K562 (cell line): ENCODE measurements at regions not wholly inside any gene's neighbourhood (a gene's known extent, or its start where the extent isn't known, plus 50 kb on each side); places are given as distances from the start of the nearest gene placed in this dataset.

ENCODE experiments used
- ATF3 ChIP-seq, 2 experiments: fragments of 450-650 bp in 1 of 2; sonication (generic) in 1 of 2; formaldehyde crosslinking in 1 of 2; IDR thresholded peaks in 1 of 2; conservative IDR thresholded peaks in 1 of 2; 2 replicates each; pipeline versions ENCODE4 v1.6.1 to v1.8.1; 2016 to 2023; ENCODE audit warnings: mild to moderate bottlenecking in 2 of 2, moderate library complexity in 2 of 2, inconsistent platforms in 1 of 2, missing genetic modification reagents in 1 of 2
- CBX2 ChIP-seq: fragments of 200-600 bp; sonication (generic); IDR thresholded peaks from one replicate; pipeline ENCODE4 v1.6.1; 2012; ENCODE audit warnings: mild to moderate bottlenecking, low read length, inconsistent platforms; ENCODE audit not compliant: insufficient read depth, poor library complexity, severe bottlenecking
- CBX8 ChIP-seq: fragments of 200-600 bp; sonication (generic); IDR thresholded peaks from 2 replicates; pipeline ENCODE4 v1.6.1; 2012; ENCODE audit warnings: borderline replicate concordance, mixed run types, low read depth, mild to moderate bottlenecking, moderate library complexity, mixed read lengths, low read length, control low read depth, inconsistent platforms; ENCODE audit not compliant: poor library complexity, severe bottlenecking; ENCODE audit errors: extremely low read depth
- SMARCA4 ChIP-seq: fragments of 450-650 bp; IDR thresholded peaks from 2 replicates; pipeline ENCODE4 v1.6.1; 2016
- TEAD1 ChIP-seq, 2 experiments: fragments of 450-650 bp in 1 of 2; sonication (generic) in 1 of 2; formaldehyde crosslinking; IDR thresholded peaks; 2 replicates each; pipeline versions ENCODE4 v1.4.0 to v1.8.0; 2020 to 2022; ENCODE audit warnings: mild to moderate bottlenecking in 2 of 2, missing genetic modification reagents in 1 of 2
- ZBTB5 ChIP-seq: fragments of 450-650 bp; IDR thresholded peaks from 2 replicates; pipeline ENCODE4 v1.6.1; 2017; ENCODE audit warnings: antibody characterized with exemption
- ZNF318 ChIP-seq, 2 experiments: fragments of 450-650 bp; IDR thresholded peaks; 2 replicates each; pipeline ENCODE4 v1.6.1; 2016; ENCODE audit warnings: mild to moderate bottlenecking in 2 of 2, borderline replicate concordance in 1 of 2, low read depth in 1 of 2, moderate library complexity in 1 of 2
- ZNF449 ChIP-seq: fragments of 250-450 bp; sonication (Bioruptor Pico); IDR thresholded peaks from 2 replicates; pipeline ENCODE4 v1.8.0; 2022; ENCODE audit warnings: moderate library complexity, mild to moderate bottlenecking, inconsistent platforms

- no peak for TF ChIP-seq ZNF318 (IDR thresholded peaks at IDR 0.05; ENCODE audit: borderline replicate concordance in 1 of 2, low read depth in 1 of 2)
- no peak for TF ChIP-seq ZBTB5
- no peak for TF ChIP-seq CBX8
- no peak for TF ChIP-seq TEAD1 (CRISPR knock-in tag; IDR thresholded peaks at IDR 0.05)
- TF ChIP-seq ATF3 (IDR thresholded peaks at IDR 0.05) = no peak
- TF ChIP-seq ATF3 (CRISPR knock-in tag; conservative IDR thresholded peaks at IDR 0.05) = no peak
- TF ChIP-seq CBX2 = no peak
- no peak for TF ChIP-seq ZNF449 (CRISPR knock-in tag)
- TF ChIP-seq SMARCA4 = no peak
Measured at GRCh38 chr2:552906-553305, 124.3 kb downstream of the TMEM18 start (continued).
